Activated B cell treated with CpG ODN at 0.5 μM for 24 hours (primary cell): ENCODE measurements at regions not wholly inside any gene's neighbourhood (a gene's known extent, or its start where the extent isn't known, plus 50 kb on each side); places are given as distances from the start of the nearest gene placed in this dataset.

Source experiments
- ATAC-seq: fragments of 200-7000 bp; cut with Tn5 transposase; one replicate; pipeline ENCODE4 v1.10.0; 2021; ENCODE audit warnings: low read depth, mild to moderate bottlenecking, moderate library complexity
- CTCF ChIA-PET: fragments of 350-600 bp; sonication (Branson Sonifier 250); formaldehyde crosslinking; loops from one replicate; lab custom pipeline; 2021; ENCODE audit warnings: antibody characterized with exemption; lab: Charles Lee
- POLR2A ChIA-PET: fragments of 350-600 bp; sonication (Branson Sonifier 250); formaldehyde crosslinking; loops from one replicate; lab custom pipeline; 2021; ENCODE audit warnings: antibody characterized with exemption; lab: Charles Lee
- DNase-seq: peaks from one replicate; pipeline ENCODE4 v3.0.0; 2022
- H3K27ac Mint-ChIP-seq: one replicate; pipeline ENCODE4 v1.8.0; 2020; ENCODE audit warnings: mixed read lengths
- H3K27me3 Mint-ChIP-seq: one replicate; pipeline ENCODE4 v1.8.0; 2021; ENCODE audit warnings: mixed read lengths
- H3K36me3 Mint-ChIP-seq: one replicate; pipeline ENCODE4 v1.8.0; 2021; ENCODE audit warnings: low read depth, mixed read lengths
- H3K4me1 Mint-ChIP-seq: one replicate; pipeline ENCODE4 v1.8.0; 2021; ENCODE audit warnings: mixed read lengths
- H3K4me3 Mint-ChIP-seq: one replicate; pipeline ENCODE4 v1.8.0; 2020; ENCODE audit warnings: mild to moderate bottlenecking, mixed read lengths
- H3K9me3 Mint-ChIP-seq: one replicate; pipeline ENCODE4 v1.8.0; 2020; ENCODE audit warnings: mixed read lengths
- intact Hi-C: fragments of 100-400 bp; cut with micrococcal nuclease; formaldehyde crosslinking; loops from one replicate; pipeline ENCODE4 v1.15.1; 2024
- TF ChIP-seq, protein P1 (sequence below): fragments of 200-600 bp; IDR thresholded peaks from one replicate; pipeline ENCODE4 v1.8.0; 2022; ENCODE audit warnings: antibody characterized with exemption, mild to moderate bottlenecking

GRCh38 chr14:81655423-81656314, 122.0 kb upstream of the SEL1L start:
- Mint-ChIP-seq H3K4me1 (no peaks in the 10 kb centered on the region), H3K36me3 (no peaks in the 10 kb centered on the region), H3K4me3 (no peak overlapping the region), H3K27ac (no peak overlapping the region), H3K9me3 (peaks cover 5% of the 10 kb centered on the region), H3K27me3 (no peaks in the 10 kb centered on the region)
- ChIA-PET CTCF (no interaction called here), POLR2A (no interaction called here)
- TF ChIP-seq, protein P1, sequence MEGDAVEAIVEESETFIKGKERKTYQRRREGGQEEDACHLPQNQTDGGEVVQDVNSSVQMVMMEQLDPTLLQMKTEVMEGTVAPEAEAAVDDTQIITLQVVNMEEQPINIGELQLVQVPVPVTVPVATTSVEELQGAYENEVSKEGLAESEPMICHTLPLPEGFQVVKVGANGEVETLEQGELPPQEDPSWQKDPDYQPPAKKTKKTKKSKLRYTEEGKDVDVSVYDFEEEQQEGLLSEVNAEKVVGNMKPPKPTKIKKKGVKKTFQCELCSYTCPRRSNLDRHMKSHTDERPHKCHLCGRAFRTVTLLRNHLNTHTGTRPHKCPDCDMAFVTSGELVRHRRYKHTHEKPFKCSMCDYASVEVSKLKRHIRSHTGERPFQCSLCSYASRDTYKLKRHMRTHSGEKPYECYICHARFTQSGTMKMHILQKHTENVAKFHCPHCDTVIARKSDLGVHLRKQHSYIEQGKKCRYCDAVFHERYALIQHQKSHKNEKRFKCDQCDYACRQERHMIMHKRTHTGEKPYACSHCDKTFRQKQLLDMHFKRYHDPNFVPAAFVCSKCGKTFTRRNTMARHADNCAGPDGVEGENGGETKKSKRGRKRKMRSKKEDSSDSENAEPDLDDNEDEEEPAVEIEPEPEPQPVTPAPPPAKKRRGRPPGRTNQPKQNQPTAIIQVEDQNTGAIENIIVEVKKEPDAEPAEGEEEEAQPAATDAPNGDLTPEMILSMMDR: no peak
- ATAC-seq: no peak
- no peak for DNase-seq
- intact Hi-C loops: no loop called here

- ChIA-PET CTCF (no interaction called here), POLR2A (no interaction called here)
- Mint-ChIP-seq H3K9me3 (peaks cover 5% of the 10 kb centered on the region), H3K36me3 (no peaks in the 10 kb centered on the region), H3K4me3 (no peak overlapping the region), H3K4me1 (no peaks in the 10 kb centered on the region), H3K27ac (no peak overlapping the region), H3K27me3 (no peaks in the 10 kb centered on the region)
- TF ChIP-seq, protein P1: no peak
- ATAC-seq (no peak), DNase-seq (no peak)
- intact Hi-C loops: no loop called here
Measured at GRCh38 chr14:81656811-81657210, 123.2 kb upstream of the SEL1L start.

- H3K4me3 Mint-ChIP-seq: no peak overlapping the region
- H3K27ac Mint-ChIP-seq: no peak overlapping the region
- TF ChIP-seq, protein P1: no peak
- intact Hi-C loops: no loop called here
- H3K9me3 Mint-ChIP-seq: no peaks in the 10 kb centered on the region
- ChIA-PET CTCF (no interaction called here), POLR2A (no interaction called here)
- no peaks in the 10 kb centered on the region for H3K36me3 Mint-ChIP-seq
- no peaks in the 10 kb centered on the region for H3K4me1 Mint-ChIP-seq
- no peaks in the 10 kb centered on the region for H3K27me3 Mint-ChIP-seq
- DNase-seq (no peak), ATAC-seq (no peak)
Measured at GRCh38 chr14:81662066-81662465, 128.4 kb upstream of the SEL1L start.

- H3K4me1 Mint-ChIP-seq: no peaks in the 10 kb centered on the region
- no peak for ATAC-seq
- no peaks in the 10 kb centered on the region for H3K36me3 Mint-ChIP-seq
- ChIA-PET POLR2A (no interaction called here), CTCF (no interaction called here)
- intact Hi-C loops: no loop called here
- no peak for DNase-seq
- no peaks in the 10 kb centered on the region for H3K27me3 Mint-ChIP-seq
- no peak overlapping the region for H3K4me3 Mint-ChIP-seq
- no peak overlapping the region for H3K27ac Mint-ChIP-seq
- no peaks in the 10 kb centered on the region for H3K9me3 Mint-ChIP-seq
- TF ChIP-seq, protein P1: no peak
Measured at GRCh38 chr14:81662570-81663197, 129.0 kb upstream of the SEL1L start.

DNA sequence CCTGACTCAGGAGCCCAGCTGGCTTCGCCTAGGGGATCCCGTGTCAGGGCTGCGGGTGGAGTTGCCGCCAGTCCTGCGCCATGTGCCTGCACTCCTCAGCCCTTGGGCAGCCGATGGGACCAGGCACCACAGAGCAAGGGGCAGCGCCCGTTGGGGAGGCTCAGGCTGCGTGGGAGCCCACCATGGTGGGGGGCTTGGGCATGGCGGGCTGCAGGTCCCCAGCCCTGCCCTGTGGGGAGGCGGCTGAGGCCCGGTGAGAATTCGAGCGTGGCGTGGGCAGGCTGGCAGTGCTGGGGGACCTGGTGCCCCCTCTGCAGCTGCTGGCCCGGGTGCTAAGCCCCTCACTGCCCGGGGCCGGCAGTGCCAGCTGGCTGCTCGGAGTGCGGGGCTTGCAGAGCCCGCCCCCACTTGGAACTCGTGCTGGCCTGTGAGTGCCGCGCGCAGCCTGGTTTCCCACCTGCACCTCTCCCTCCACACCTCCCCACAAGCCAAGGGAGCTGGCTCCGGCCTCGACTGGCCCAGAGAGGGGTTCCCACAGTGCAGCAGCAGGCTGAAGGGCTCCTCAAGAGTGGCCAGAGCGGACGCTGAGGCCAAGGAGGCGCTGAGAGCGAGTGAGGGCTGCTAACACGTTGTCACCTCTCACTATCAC, 135.1 kb upstream of the SEL1L start:
- DNase-seq (no peak), ATAC-seq (no peak)
- ChIA-PET CTCF (no interaction called here), POLR2A (no interaction called here)
- no peaks in the 10 kb centered on the region for H3K4me1 Mint-ChIP-seq
- no peaks in the 10 kb centered on the region for H3K36me3 Mint-ChIP-seq
- intact Hi-C loops: no loop called here
- TF ChIP-seq, protein P1: no peak
- no peak overlapping the region for H3K4me3 Mint-ChIP-seq
- H3K27me3 Mint-ChIP-seq: no peaks in the 10 kb centered on the region
- H3K9me3 Mint-ChIP-seq: peaks cover 3% of the 10 kb centered on the region
- H3K27ac Mint-ChIP-seq: no peak overlapping the region
